Head of caudate nucleus (tissue), 42 donors: ENCODE measurements at regions not wholly inside any gene's neighbourhood (a gene's known extent, or its start where the extent isn't known, plus 50 kb on each side); places are given as distances from the start of the nearest gene placed in this dataset.
"Not testable (repeated sequence)": the region's sequence is repeated elsewhere in the genome, so short reads cannot be mapped to it uniquely, and the experiment has no call there.

Experiments
- DNase-seq, 42 donors: peaks; one replicate each; pipeline versions ENCODE4 v3.0.0 to v3.0.0-alpha.2; 2020 to 2021; ENCODE audit warnings: mixed read lengths in 7 of 42
- intact Hi-C: fragments of 100-400 bp; cut with DNase I; formaldehyde crosslinking; loops from one replicate; pipeline ENCODE4 v1.15.0; 2022

- intact Hi-C loops = no loop called here
- peak in 7 of 42 donors; percentile 2 to 33 (median 17) for DNase-seq
These were observed 1055.3 kb downstream of the BRD1 start for GRCh38 chr22:48772286-48772907.

GRCh38 chr22:48765595-48765994 is 1062.1 kb downstream of the BRD1 start:
- intact Hi-C loops = no loop called here
- peak in 8 of 42 donors; percentile 0 to 12 (median 5) for DNase-seq

GRCh38 chr22:48761546-48761945 is 1066.1 kb downstream of the BRD1 start:
- intact Hi-C loops = no loop called here
- DNase-seq = peak in 18 of 42 donors; percentile 0 to 37 (median 8)

GRCh38 chr22:48760481-48761390 is 1066.9 kb downstream of the BRD1 start:
- peak in 25 of 42 donors; percentile 0 to 34 (median 5) for DNase-seq
- intact Hi-C loops = no loop called here

GRCh38 chr22:48758881-48759875 is 1068.5 kb downstream of the BRD1 start:
- DNase-seq = peak in 19 of 42 donors; percentile 0 to 37 (median 7)
- intact Hi-C loops = no loop called here

GRCh38 chr22:48757985-48758561 is 1069.6 kb downstream of the BRD1 start:
- peak in 17 of 42 donors; percentile 0 to 28 (median 5) for DNase-seq

GRCh38 chr22:48757581-48757980 is 1070.1 kb downstream of the BRD1 start:
- intact Hi-C loops = no loop called here
- peak in 15 of 42 donors; percentile 0 to 38 (median 7) for DNase-seq

More at GRCh38 chr22:48757985-48758561, 1069.6 kb downstream of the BRD1 start:
- intact Hi-C loops = no loop called here

GRCh38 chr22:48757135-48757534 is 1070.5 kb downstream of the BRD1 start:
- DNase-seq, intact Hi-C loops: not testable (repeated sequence)

- peak in 15 of 42 donors; percentile 0 to 38 (median 10) for DNase-seq
- intact Hi-C loops = no loop called here
These were observed 1071.2 kb downstream of the BRD1 start for GRCh38 chr22:48756146-48757111.

- intact Hi-C loops = no loop called here
- peak in 17 of 42 donors; percentile 0 to 39 (median 10) for DNase-seq
These were observed 1072.4 kb downstream of the BRD1 start for GRCh38 chr22:48755059-48755949.

- peak in 8 of 42 donors; percentile 0 to 27 (median 11) for DNase-seq
- intact Hi-C loops = no loop called here
These were observed 1073.0 kb downstream of the BRD1 start for GRCh38 chr22:48754611-48755058.

- peak in 12 of 42 donors; percentile 0 to 39 (median 15) for DNase-seq
- intact Hi-C loops = no loop called here
These were observed 1073.7 kb downstream of the BRD1 start for GRCh38 chr22:48753752-48754517.

- peak in 8 of 42 donors; percentile 0 to 30 (median 8) for DNase-seq
- intact Hi-C loops = no loop called here
These were observed 1074.3 kb downstream of the BRD1 start for GRCh38 chr22:48753381-48753730.

GRCh38 chr22:48752451-48753380 is 1075.0 kb downstream of the BRD1 start:
- intact Hi-C loops = no loop called here
- DNase-seq = peak in 12 of 42 donors; percentile 0 to 34 (median 12)
